OCI-LY1 (cell line): ENCODE measurements at regions not wholly inside any gene's neighbourhood (a gene's known extent, or its start where the extent isn't known, plus 50 kb on each side); places are given as distances from the start of the nearest gene placed in this dataset.

Source experiments
- H2AFZ ChIP-seq: fragments of 200-600 bp; sonication (generic), shearing (Covaris generic); 2 replicates; pipeline ENCODE4 v1.6.0; 2014; ENCODE audit warnings: antibody characterized with exemption, mild to moderate bottlenecking, low read length
- H3F3A ChIP-seq: fragments of 200-600 bp; sonication (generic), shearing (Covaris generic); 2 replicates; pipeline ENCODE4 v1.6.0; 2014; ENCODE audit warnings: mild to moderate bottlenecking, antibody characterized with exemption, low read length, moderate library complexity; ENCODE audit not compliant: insufficient read depth
- H3K27ac ChIP-seq: fragments of 200-600 bp; sonication (generic); 2 replicates; pipeline ENCODE4 v1.5.1; 2014; ENCODE audit warnings: low read length, mixed run types, mild to moderate bottlenecking, low read depth; ENCODE audit not compliant: poor library complexity, severe bottlenecking
- H3K27me3 ChIP-seq: fragments of 200-600 bp; sonication (generic); 2 replicates; pipeline ENCODE4 v1.6.0; 2014; ENCODE audit warnings: antibody characterized with exemption, mild to moderate bottlenecking, low read length, moderate library complexity; ENCODE audit not compliant: insufficient read depth
- H3K36me3 ChIP-seq: fragments of 200-600 bp; sonication (generic); 2 replicates; pipeline ENCODE4 v1.6.1; 2014; ENCODE audit warnings: mild to moderate bottlenecking, antibody characterized with exemption, low read length, moderate library complexity, mixed read lengths; ENCODE audit not compliant: insufficient read depth
- H3K4me1 ChIP-seq: fragments of 200-600 bp; sonication (generic); 2 replicates; pipeline ENCODE4 v1.5.1; 2014; ENCODE audit warnings: mild to moderate bottlenecking, low read length, moderate library complexity; ENCODE audit not compliant: insufficient read depth, severe bottlenecking
- H3K4me2 ChIP-seq: fragments of 200-600 bp; sonication (generic), shearing (Covaris generic); 2 replicates; pipeline ENCODE4 v1.6.1; 2014; ENCODE audit warnings: low read length
- H3K4me3 ChIP-seq: fragments of 200-600 bp; sonication (generic); 2 replicates; pipeline ENCODE4 v1.5.1; 2014; ENCODE audit warnings: low read length, low read depth, mild to moderate bottlenecking, mixed read lengths; ENCODE audit not compliant: poor library complexity, severe bottlenecking
- H3K79me2 ChIP-seq: fragments of 200-600 bp; shearing (Covaris generic); 2 replicates; pipeline ENCODE4 v1.6.1; 2016; ENCODE audit warnings: mixed run types, low read length, mixed read lengths; ENCODE audit not compliant: insufficient read depth
- H3K9ac ChIP-seq: fragments of 200-600 bp; sonication (generic), shearing (Covaris generic); 2 replicates; pipeline ENCODE4 v1.6.1; 2014; ENCODE audit warnings: mild to moderate bottlenecking, low read length, mixed read lengths
- H3K9me2 ChIP-seq: fragments of 200-600 bp; sonication (generic), shearing (Covaris generic); 2 replicates; pipeline ENCODE4 v1.6.1; 2014; ENCODE audit warnings: low read depth, mild to moderate bottlenecking, low read length, mixed read lengths
- H3K9me3 ChIP-seq: fragments of 200-600 bp; shearing (Covaris generic); 2 replicates; pipeline ENCODE4 v1.6.1; 2014; ENCODE audit warnings: low read length, mixed read lengths
- H4K20me1 ChIP-seq: fragments of 200-600 bp; sonication (generic), shearing (Covaris generic); 2 replicates; pipeline ENCODE4 v1.6.0; 2016; ENCODE audit warnings: mild to moderate bottlenecking, low read length; ENCODE audit not compliant: insufficient read depth
- EZH2 ChIP-seq: fragments of 200-600 bp; sonication (generic), shearing (Covaris generic); IDR thresholded peaks from 2 replicates; pipeline ENCODE4 v1.8.0; 2017; ENCODE audit warnings: borderline replicate concordance, mixed run types, mild to moderate bottlenecking, antibody characterized with exemption, low read length, moderate library complexity, mixed read lengths
- TF ChIP-seq, protein P1 (sequence below): fragments of 200-600 bp; sonication (generic), shearing (Covaris generic); IDR thresholded peaks from 2 replicates; pipeline ENCODE4 v1.5.1; 2017; ENCODE audit warnings: mild to moderate bottlenecking, antibody characterized with exemption, low read length, moderate library complexity, mixed read lengths

DNA sequence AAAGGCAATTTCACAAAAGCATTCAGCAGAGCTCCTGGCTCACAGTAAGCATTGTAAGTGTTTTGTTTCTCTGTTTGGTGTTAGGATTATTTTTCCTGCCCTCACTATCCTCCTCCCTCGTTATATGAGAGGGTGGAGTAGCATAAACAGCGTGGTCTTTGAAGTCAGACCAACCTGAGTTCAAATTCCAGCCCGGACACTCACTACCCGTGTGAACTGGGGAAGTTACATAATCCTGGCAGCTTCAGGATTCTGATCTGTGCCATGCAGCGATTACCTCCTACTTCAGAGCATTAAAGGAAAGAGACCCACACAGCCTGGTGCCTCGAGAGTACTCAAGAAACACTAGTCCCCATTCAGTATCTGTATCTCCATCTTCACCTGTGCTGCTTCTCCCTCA is 386.5 kb downstream of the INHBA start:
- H4K20me1 ChIP-seq = no peaks in the 10 kb centered on the region

DNA sequence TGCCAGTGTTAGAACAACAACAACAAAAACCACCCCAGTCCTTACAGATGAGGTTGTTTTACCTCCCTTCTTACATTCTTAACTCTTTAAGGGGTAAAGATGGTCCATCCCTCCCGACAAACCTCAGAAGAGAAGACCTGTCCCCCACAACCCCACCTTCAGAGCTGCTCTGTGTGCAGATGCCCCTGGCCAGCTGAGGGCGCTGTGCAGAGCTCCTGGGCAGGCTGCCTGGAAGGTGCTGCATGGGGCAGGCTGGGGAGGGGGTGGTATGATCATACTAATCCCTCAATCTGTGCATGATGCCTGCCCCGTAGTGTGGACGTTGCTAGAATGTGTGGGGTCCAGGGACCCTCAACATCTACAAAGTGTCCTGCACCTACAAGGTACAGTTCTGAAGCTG is 387.1 kb downstream of the INHBA start:
- Histone ChIP-seq H3F3A (no peaks in the 10 kb centered on the region), H3K36me3 (no peaks in the 10 kb centered on the region), H3K4me3 (no peak overlapping the region), H3K4me1 (no peaks in the 10 kb centered on the region), H3K9me2 (no peaks in the 10 kb centered on the region), H2AFZ (no peak overlapping the region), H4K20me1 (no peaks in the 10 kb centered on the region), H3K9me3 (no peaks in the 10 kb centered on the region), H3K9ac (no peak overlapping the region), H3K27me3 (no peaks in the 10 kb centered on the region), H3K4me2 (no peak overlapping the region), H3K79me2 (no peaks in the 10 kb centered on the region), H3K27ac (no peak overlapping the region)
- TF ChIP-seq, protein P1, sequence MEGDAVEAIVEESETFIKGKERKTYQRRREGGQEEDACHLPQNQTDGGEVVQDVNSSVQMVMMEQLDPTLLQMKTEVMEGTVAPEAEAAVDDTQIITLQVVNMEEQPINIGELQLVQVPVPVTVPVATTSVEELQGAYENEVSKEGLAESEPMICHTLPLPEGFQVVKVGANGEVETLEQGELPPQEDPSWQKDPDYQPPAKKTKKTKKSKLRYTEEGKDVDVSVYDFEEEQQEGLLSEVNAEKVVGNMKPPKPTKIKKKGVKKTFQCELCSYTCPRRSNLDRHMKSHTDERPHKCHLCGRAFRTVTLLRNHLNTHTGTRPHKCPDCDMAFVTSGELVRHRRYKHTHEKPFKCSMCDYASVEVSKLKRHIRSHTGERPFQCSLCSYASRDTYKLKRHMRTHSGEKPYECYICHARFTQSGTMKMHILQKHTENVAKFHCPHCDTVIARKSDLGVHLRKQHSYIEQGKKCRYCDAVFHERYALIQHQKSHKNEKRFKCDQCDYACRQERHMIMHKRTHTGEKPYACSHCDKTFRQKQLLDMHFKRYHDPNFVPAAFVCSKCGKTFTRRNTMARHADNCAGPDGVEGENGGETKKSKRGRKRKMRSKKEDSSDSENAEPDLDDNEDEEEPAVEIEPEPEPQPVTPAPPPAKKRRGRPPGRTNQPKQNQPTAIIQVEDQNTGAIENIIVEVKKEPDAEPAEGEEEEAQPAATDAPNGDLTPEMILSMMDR = peak; percentile 50
- TF ChIP-seq EZH2 = no peak

More for the DNA sequence above, 386.5 kb downstream of the INHBA start:
- no peak overlapping the region for H3K9ac ChIP-seq
- H3K79me2 ChIP-seq = no peaks in the 10 kb centered on the region
- H2AFZ ChIP-seq = no peak overlapping the region
- no peak overlapping the region for H3K4me3 ChIP-seq
- no peaks in the 10 kb centered on the region for H3K9me3 ChIP-seq
- H3K36me3 ChIP-seq = no peaks in the 10 kb centered on the region
- no peaks in the 10 kb centered on the region for H3K4me1 ChIP-seq
- TF ChIP-seq, protein P1 = no peak
- no peak for TF ChIP-seq EZH2
- H3K9me2 ChIP-seq = no peaks in the 10 kb centered on the region
- H3K27me3 ChIP-seq = no peaks in the 10 kb centered on the region
- no peaks in the 10 kb centered on the region for H3F3A ChIP-seq
- no peak overlapping the region for H3K27ac ChIP-seq
- H3K4me2 ChIP-seq = no peak overlapping the region

DNA sequence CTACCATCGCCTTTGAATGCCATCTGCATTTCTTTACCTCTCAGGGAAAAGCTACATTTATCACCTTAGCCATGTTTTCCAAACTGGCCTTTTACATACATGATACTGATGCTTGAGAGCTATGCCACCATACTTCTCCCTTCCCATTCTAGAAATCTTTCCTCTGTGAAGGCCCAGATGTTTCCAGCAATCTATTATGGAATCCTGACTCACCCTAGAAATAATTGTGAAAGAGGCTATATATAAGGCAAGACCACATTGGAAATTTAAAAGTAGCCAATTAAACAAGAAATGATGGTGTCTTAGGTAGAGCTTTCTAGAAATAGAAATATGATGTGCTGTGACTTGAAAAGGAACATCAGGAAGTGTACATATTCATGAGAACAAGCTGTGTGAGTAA is 389.7 kb downstream of the INHBA start:
- Histone ChIP-seq H3K79me2 (no peaks in the 10 kb centered on the region), H3K4me1 (no peaks in the 10 kb centered on the region), H3K27ac (no peak overlapping the region), H3K9ac (no peak overlapping the region), H3K27me3 (no peaks in the 10 kb centered on the region), H3K9me2 (no peaks in the 10 kb centered on the region), H2AFZ (no peak overlapping the region), H3K36me3 (no peaks in the 10 kb centered on the region), H3F3A (no peaks in the 10 kb centered on the region), H3K9me3 (no peaks in the 10 kb centered on the region), H3K4me2 (no peak overlapping the region), H4K20me1 (no peaks in the 10 kb centered on the region), H3K4me3 (no peak overlapping the region)
- TF ChIP-seq, protein P1 = no peak
- no peak for TF ChIP-seq EZH2
